NCI-H345 (cell line): ENCODE measurements at regions not wholly inside any gene's neighbourhood (a gene's known extent, or its start where the extent isn't known, plus 50 kb on each side); places are given as distances from the start of the nearest gene placed in this dataset.
"Not testable (repeated sequence)": the region's sequence is repeated elsewhere in the genome, so short reads cannot be mapped to it uniquely, and the experiment has no call there.

Source experiments
- DNase-seq: peaks from one replicate; lab custom pipeline; 2025; lab: John Stamatoyannopoulos, UW

GRCh38 chr2:125707611-125708010, 948.3 kb upstream of the GYPC start:
- no peak for DNase-seq

DNA sequence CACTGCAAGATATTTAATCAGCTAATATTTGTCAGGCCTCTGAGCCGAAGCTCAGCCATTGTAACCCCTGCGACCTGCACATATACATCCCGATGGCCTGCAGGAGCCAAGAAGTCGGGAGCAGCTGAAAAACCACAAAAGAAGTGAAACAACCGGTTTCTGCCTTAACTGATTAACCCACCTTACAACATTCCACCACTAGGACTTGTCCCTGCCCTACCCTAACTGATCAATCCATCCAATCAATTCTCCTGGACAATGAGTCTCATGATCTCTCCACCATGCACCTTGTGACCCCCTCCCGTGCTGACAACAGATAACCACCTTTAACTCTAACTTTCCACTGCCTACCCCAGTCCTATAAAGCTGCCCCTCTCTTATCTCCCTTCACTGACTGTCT, 945.4 kb upstream of the GYPC start:
- DNase-seq = no peak

DNA sequence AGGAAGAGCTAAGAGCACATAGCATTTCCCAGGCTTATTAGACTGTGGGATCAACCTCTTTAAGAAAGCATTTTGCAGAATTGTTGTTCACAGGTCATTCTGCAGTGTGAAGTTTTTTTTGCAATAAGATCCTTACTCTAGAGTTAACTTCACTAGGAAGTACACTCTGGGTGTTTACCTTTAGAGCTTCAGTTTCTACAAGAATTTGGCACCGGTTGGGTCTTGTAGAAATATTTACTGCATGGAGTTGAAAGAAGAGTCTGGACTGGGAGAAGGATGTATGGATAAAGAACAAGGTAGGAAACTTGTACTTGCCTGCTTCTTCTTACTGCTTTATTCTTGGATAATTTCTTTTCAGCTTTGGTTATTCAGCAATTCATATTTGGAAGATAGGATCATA, 944.9 kb upstream of the GYPC start:
- no peak for DNase-seq

- no peak for DNase-seq
Measured at GRCh38 chr2:125713533-125713932, 942.4 kb upstream of the GYPC start.

DNA sequence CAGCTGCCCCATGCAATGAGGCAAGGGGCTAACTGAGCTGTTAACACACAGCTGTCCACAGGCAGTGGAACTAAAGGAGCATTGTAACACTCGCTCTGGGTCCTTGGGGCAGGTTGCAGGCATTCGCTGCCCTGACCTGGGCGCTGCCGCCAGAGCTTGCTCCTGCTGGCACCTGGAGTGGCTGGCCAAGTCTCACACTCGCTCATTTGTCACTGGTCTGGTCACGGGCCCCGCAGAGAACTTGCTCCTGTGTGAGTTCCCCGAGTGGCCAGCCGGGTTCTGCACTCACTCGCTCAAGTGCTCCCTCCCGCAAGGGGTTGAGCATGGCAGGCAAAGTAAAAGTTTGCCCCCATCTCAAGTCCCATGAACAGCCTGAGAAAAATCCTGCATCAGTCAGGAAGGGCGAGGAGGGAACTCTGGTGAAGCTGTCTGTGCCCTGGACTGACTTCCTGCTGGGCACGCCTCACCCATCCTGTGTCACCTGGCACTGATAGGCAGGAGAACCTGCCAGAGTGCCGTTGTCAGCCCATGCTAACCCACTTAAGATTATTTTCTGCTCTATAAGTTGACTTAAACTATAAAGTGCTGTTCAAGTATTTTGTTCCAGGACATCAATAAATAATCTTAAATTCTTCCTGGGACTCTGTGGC, 934.8 kb upstream of the GYPC start:
- DNase-seq = no peak

DNA sequence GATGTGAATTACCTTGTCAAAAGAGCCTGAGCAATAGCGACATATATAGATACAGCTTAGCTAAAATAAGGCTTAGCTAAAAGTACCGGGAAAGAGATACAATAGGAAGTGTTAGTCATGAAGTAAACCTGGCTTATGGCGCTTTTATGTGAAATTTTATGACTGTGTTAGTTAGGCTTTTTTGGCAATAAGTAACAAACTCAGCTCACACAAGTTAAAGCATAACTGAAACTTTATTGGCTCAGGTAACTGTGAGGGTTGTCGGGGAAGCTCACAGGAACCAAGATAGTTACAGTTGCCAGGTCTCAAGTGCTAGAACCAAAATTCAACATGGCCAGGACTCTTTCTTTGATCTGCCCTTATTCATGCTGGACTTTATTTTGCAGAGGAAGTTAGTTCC, 925.0 kb upstream of the GYPC start:
- no peak for DNase-seq

- no peak for DNase-seq
Measured at GRCh38 chr2:125736306-125736705, 919.7 kb upstream of the GYPC start.

DNA sequence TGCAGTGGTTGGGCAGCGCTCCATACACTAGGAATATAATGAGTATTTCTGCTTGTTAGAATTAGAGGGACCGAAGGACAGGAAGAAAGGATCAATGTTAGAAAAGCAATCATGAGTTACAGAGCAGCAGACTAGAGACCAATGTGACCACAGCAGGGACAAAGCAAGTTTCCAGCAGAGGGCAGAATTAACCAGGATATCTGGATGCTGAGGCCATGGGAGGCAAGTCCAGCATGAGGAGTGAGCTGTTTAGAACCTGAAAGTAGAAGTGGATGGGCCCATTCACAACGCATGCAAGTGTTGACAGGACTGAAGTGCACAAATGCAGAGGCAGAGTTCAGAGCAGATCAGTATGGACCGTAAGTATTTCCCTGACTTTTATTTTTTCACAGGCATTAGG, 910.4 kb upstream of the GYPC start:
- peak; percentile 38 for DNase-seq

DNA sequence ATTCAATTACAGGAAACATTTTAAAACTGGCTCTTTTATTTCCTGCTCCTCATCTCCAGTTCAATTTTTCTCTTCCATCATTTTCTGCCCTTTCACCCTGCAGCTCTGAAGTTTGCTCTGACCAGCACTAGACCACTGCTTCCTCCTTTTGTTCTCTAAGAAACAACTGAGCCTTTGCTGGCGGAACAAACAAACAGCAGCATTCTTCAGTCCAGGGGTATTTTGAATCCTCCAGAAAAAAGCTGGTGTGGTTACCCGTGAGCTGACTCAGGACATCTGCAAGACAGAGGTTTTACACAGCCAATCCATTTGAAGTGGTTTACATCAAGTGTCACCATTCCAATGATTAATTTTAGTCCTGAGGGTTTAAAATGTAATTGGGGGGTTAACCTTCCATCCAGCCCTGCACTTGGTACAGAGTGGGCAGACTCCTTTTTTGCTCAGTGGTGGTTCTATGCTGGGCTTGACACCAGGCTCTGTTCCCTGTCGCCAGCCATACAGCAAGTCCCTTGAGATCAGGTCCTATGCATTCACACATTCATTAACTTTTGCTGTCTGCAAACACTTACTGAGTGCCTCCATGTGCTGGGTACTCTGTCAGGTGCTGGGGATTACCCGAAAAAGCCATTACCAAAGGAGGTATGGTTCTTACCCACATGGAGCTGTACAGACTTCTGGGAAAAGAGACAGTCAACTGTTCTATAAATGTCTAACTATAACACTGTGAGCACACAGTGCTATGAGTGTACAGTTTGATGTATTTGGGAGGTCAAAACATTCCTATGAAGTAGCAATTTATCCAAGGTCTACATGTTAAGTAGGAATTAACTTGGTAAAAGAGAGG, 909.4 kb upstream of the GYPC start:
- no peak for DNase-seq

DNA sequence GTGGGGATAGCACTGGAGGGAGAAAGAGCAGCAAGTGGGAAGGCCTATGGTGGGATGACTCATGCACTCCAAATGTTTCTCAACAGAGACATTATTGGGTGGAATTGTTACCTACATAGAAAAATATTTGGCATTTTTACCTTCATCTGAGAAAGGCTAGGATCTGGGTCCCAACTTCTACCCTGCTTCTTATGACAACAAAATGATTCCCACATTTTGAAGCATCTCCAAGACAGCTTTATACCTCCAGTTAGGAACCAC, 908.9 kb upstream of the GYPC start:
- DNase-seq = no peak

DNA sequence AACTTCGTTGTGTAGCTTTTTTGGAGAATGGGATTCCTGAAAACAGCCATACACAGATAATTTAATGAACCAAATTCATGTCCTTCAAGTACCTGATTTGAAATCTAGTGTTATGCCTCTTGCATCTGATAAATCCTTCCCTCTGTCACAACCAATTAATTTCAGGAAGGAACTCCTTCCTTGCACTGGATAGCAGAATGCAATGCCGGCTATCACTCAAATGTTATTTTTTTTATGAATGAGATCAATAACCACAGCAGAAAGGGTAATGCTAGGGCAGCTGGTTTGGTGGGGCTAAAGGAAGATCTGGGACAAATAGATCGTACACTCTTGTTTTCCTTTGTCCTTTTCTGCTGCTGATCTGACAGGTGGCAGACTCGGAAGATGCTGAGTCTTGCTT, 899.5 kb upstream of the GYPC start:
- no peak for DNase-seq

GRCh38 chr2:125796784-125797183, 859.2 kb upstream of the GYPC start:
- no peak for DNase-seq

GRCh38 chr2:125797192-125797591, 858.8 kb upstream of the GYPC start:
- DNase-seq = no peak

GRCh38 chr2:125822746-125823145, 833.2 kb upstream of the GYPC start:
- DNase-seq = no peak

DNA sequence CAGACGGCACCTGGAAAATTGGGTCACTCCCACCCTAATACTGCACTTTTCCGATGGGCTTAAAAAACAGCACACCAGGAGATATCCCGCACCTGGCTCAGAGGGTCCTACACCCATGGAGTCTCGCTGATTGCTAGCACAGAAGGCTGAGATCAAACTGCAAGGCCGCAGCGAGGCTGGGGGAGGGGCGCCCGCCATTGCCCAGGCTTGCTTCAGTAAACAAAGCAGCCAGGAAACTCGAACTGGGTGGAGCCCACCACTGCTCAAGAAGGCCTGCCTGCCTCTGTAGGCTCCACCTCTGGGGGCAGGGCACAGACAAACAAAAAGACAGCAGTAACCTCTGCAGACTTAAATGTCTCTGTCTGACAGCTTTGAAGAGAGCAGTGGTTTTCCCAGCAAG, 830.2 kb upstream of the GYPC start:
- not testable (repeated sequence) for DNase-seq

DNA sequence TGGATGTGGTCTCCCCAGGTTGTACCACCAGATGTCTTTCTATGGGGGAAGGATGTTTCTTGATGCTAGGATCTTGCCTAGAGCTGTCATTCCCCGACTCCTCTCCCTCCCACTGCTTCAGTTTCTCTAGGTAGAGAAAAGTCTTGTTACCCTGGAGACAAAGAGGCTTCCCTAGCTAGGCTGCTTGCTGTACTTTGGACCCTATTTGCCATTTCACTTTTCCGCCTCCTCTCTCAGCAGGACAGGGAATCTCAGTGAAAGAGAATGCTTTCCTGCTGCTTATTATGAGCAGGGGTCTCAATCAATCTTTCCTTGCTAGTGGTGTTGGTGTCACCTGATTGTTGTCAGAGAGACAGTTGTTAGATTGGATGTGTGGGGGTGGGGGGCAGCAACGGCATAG, 818.8 kb upstream of the GYPC start:
- DNase-seq = no peak

GRCh38 chr2:125837611-125838010, 818.3 kb upstream of the GYPC start:
- DNase-seq = no peak

DNA sequence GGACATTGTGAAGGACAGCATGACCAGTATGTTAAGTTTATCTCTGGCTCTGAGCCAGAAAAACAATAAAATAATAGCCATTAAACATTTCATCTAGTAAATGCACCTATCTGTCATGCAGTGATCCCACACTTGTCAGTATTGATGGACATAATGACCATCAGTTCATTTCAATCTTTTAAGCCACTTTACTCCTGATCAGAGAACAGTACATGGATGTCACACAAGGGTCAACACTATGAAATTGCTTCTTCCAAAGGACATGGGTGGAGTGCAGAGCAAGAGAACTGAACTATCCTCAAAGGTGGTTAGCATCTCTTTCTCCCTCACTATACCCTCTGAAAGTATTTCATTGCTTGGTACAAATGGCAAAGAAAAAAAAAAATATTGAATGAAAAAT, 816.0 kb upstream of the GYPC start:
- no peak for DNase-seq

DNA sequence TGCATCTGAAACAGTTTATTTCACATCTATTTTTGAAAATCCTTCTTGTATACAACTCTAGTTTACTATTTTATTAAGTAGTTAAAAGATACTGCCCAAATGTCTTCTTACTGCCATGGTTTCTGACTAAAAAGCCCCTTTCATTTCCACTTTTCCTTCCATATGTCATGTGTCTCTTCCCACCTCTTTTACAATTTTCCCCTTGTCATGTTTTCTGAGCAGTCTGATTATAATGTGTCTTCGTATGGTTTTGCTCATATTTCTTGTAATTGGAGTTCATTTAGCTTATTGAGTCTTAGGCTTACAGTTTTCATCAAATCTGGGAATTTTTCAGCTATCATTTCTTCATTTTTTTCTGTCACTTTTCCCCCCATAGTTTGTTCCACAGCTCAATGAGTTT, 813.9 kb upstream of the GYPC start:
- no peak for DNase-seq

DNA sequence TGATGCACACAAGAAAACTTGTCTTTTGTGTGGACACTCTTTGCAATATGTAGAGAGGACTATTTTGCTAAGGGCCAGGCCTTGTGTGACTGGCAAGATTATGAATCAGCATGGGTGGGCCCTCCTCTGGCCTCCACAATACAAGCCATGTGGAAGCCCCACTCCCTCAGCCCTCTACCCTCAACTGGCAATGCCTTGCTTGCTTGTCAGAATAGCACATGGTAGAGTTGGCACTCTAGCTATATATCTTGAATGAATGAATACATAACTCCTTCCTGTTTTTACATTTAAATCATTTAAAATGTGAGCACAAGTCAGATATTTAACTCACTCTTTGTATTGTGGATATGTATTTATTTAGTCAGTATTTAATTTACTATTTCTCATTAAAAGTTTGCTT, 805.4 kb upstream of the GYPC start:
- no peak for DNase-seq

DNA sequence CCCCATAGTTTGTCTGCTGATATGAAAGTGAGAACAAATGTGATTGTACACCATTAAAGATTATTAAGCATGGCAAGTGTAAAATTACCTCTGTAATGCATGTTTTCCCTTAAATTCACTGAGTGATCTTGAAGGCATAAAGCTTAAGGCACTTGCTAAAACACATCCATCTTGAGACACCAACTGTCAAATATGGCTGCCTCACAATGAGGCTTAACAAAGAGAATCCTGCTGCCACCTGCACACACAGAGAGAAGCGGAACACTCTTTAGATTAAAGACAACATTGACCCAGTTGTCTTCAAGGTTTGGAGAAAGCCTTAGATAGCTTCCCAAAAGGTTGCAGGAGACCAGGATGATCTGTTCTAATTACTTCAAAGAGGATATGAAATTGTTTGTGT, 803.6 kb upstream of the GYPC start:
- no peak for DNase-seq

DNA sequence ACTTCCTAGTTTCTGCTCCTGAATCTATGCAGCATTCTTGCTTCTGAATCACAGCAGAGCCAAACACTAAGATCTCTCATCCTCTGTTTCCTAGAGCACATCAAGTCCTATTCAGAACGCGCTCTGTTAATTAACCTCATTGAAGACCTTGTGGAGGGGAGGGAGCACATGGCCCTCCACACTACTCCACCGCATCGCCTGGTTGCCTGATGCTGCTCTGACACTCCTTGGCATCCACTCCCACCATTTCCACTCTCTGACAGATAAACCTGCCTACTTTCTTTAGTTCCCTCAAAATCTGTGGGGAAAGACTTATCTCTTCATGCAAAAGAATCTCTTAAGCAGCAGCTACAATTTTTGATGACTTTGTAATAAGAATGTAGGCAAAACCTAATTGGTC, 802.3 kb upstream of the GYPC start:
- no peak for DNase-seq

GRCh38 chr2:125855204-125855603, 800.8 kb upstream of the GYPC start:
- DNase-seq = no peak
